Frontal cortex (tissue), 3 donors: ENCODE measurements at regions not wholly inside any gene's neighbourhood (a gene's known extent, or its start where the extent isn't known, plus 50 kb on each side); places are given as distances from the start of the nearest gene placed in this dataset.
"Not testable (repeated sequence)": the region's sequence is repeated elsewhere in the genome, so short reads cannot be mapped to it uniquely, and the experiment has no call there.

ENCODE experiments used
- DNase-seq, 2 donors: peaks; one replicate each; pipeline ENCODE4 v3.0.0; 2012; ENCODE audit warnings: low spot score in 2 of 2
- FAIRE-seq: peaks from 2 replicates; lab custom pipeline; 2012; peaks lifted over from hg19 to GRCh38; lab: Jason Lieb, UNC
- donor health status: control.
- donor health status: control.
- donor health status: control.

DNA sequence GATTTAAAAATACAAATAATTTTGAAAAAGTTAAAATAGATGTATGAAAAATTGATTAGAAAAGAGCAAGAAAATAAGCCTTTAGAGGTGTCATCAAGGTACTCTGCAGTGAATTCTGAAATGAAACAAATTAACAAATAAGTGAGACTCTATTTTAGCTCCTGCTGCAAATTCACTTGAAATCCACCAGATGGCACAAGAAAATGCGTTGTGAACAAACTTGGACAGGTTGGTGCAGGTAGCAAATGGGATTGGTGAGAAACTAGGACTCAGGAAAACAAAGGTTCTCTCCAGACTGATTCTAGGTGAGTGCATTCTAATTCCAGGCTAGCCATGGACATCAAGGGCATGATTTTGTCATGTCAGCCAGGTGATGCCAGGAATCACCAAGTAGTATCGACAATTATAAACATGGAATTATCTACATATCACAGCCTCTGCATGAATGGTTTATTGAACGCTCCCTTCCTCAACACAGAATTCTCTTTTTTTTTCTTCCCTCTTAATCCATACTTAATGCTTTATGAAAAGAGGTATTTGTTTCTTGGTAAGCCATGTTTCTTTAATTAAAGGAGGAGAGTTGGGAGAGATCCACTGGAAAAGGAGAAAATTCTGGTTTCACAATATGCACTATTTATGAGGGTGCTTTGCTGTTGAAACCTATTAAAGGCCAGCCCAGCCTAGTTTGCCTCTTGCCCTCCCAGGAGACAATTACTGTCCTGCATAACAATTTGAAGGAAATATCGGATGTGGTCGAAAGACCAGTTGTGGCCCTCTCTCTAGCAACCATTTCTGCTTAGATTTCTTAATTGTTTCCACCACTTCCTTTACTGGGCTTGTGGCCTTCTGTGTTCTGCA is 118.1 kb downstream of the ZNF365 start:
- peak in 1 of 2 donors; percentile 6 for DNase-seq
- FAIRE-seq: no peak

DNA sequence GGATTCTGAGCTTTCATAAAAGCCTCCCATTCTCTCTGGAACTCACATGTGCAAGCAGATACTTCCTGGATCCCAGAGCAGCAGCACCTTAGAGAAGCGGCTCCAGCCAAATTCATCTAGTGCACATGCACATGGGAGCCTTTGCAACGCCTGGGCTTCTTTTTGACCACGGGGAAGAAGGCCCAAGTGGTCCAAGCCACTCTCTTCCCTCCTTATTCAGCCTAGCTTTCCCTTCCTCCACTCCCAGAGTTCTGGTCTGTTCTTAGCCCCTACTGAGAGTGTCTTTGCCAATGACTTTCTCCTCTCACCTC is 118.7 kb downstream of the ZNF365 start:
- FAIRE-seq: no peak
- no peak for DNase-seq

DNA sequence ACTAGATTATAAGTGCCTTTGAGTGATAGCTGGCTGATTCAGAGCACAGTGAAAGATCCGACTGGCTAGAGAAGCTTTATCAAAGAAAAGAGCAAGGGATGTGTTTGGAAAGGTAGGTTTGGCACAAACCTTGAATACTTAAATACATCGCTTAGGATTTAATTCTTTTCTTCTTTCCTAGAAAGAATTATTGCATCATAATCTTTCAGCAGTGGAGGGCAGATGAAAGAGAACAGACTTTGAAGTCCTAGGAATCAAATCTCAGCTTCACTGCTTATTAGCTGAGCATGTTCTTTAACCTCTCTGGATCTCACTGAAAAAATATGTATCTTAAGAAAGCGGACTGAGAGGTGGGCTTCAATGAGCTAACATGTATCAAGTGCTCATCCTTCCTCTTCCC is 122.8 kb downstream of the ZNF365 start:
- DNase-seq: no peak
- FAIRE-seq: no peak

DNA sequence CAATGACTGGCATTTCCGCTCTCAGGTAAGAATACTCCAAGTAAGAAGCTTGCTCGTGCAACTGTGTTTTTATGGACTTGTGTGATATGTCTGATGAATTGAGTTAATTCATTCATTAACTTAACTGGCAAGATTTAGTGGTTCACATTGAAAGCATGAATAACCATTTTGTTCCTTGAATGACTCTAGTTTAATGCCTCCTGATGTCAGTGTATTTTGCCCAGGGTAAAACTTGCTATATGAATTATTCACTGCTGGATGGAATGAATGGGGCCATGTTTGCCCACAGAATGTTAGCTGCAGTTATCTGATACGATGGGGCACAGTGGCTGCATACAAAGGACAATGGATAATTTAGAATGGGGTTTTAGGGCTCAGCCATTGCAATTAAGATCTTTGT is 124.1 kb downstream of the ZNF365 start:
- FAIRE-seq: no peak
- DNase-seq: no peak

DNA sequence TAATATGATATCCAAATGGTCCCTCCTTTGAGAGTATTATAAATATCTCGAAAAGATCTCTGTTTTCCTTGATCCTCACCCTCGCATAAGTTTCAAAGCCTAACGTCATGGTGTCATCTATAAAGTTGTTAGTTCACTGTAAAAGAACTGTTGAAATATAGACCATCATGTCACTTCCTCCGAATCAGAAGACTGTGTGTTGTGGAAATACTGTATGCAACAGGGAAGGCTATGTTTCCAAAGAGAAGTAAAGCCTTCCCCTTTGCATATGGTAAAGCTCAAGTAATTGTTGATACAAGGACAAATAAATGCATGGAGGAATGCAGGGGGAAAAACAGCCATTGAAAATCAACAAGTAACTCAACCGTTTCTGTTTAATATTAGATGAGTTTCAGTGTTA is 125.9 kb downstream of the ZNF365 start:
- FAIRE-seq: not testable (repeated sequence)

DNA sequence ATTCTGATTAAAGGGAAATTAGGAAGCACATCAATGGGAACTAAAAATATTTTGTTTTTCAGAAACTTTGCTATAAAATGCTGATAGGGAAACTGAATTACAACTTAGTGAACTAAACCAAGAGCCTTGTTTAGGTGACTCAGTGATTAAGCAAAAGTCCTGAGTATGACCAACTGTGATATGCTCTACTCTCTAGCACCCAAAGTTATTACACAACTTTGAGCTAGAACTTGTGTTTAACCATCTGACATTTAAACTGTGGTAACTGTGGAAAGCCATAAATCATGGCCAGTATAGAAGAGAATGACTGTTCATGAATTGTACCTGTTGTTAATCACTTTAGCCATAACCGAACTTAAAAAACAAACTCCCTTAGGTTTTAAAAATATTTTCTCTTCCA is 127.4 kb downstream of the ZNF365 start:
- DNase-seq (no peak), FAIRE-seq (no peak)

More for the DNA sequence above, 125.9 kb downstream of the ZNF365 start:
- not testable (repeated sequence) for DNase-seq

DNA sequence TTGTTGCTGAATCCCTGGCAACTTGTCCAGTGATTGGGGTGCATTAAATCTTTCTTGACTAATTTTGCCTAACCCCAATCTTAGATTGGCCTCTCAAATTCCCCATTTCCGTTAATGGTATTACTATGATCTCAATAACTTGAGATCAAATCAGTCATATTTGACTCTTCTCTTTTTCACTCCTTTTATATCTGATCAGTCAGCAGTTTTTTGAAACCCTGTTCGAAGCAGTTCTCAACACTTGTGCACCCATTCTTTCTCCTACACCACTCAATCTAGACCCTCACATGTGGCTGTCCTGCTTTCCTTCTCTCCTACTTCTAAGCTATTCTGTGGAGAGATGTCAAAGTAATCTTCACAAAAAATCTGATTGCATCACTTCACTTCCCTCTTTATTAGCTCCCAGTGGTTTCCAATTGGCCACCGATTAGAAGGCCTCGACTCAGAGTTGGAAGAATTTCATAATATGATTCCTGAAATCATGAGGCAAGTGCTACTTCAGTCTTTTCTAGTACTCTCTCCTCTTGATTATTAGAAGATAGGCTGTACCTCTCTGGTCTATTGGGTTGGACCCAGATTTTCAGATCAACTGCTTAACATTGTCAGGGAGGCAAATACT is 128.9 kb downstream of the ZNF365 start:
- no peak for FAIRE-seq
- no peak for DNase-seq

DNA sequence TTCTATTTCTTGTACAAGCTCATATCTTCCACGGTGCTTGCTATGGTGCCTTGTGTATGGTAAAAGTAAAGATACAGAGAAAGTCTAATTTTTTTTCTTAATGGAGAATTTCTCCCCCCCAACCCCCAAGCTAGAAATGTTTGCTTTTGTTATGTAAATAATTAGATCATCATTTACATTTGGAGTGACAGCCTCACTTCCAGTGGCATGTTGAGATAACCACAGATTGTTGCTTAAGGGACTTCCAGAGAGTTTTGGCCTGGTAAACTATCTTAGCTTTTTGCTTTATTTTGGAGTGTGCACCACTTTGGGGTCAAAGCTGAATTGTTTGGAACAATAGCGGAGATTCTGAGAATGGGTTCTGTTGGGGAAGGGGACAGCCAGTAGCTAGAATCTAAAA is 129.7 kb downstream of the ZNF365 start:
- no peak for DNase-seq

DNA sequence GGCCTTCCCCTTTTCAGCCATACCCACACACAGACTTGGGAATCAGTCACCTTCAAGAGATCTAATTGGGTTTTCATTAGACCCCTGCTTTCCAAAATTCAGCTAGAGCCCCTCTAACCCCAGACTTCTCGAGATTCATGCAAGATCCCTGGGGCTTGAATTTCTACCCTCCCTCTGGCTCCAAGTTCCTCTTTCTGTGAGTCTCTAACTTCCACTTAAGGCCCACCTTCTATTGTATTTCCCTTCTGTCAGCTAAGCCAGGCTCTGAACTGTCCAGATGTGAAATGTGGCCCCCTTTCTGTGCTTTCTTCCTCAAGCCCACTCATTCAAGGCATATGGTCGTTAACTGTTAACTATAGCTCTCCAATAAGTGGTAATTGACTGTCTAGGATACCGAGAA is 132.2 kb downstream of the ZNF365 start:
- FAIRE-seq: no peak
- DNase-seq: no peak

More for the DNA sequence above, 129.7 kb downstream of the ZNF365 start:
- FAIRE-seq: no peak

DNA sequence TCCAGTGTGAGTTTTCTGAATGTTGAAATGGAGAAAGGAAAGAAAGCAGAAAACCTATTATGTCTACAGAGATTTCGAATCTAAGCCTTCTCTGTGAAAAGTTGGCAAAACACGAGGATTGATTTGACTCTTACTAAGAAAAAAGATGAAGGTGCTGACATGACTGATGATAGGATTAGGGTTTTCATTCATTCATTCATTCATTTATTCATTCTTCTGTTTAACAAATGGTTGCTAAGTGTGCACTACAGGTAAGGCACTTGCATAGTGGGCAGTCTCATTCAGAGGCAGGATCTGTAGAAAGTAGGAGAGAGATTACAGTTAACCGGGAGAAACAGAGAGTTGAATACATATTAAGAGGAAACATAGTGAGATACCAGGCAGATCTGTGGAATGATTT is 137.1 kb downstream of the ZNF365 start:
- FAIRE-seq: no peak
- DNase-seq: no peak

DNA sequence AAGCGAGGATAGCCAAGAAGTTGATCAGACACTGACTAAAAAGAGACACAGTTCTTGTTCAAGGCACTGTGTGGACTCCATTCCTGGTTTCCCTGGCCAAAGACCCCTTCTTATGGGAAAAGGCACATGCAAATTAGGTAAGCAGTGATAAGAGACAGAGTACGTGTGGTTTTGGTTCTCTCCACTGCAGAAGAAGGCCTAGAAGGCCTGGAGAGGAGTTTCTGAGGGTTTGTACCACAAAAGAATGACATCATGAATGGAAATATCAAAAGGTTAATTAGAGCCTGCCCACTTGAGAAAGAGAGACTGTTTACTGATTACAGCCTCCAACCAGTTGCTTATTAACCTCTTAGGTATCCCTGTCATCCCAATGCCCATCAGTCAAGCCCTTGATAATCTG is 137.5 kb downstream of the ZNF365 start:
- DNase-seq (no peak), FAIRE-seq (no peak)

DNA sequence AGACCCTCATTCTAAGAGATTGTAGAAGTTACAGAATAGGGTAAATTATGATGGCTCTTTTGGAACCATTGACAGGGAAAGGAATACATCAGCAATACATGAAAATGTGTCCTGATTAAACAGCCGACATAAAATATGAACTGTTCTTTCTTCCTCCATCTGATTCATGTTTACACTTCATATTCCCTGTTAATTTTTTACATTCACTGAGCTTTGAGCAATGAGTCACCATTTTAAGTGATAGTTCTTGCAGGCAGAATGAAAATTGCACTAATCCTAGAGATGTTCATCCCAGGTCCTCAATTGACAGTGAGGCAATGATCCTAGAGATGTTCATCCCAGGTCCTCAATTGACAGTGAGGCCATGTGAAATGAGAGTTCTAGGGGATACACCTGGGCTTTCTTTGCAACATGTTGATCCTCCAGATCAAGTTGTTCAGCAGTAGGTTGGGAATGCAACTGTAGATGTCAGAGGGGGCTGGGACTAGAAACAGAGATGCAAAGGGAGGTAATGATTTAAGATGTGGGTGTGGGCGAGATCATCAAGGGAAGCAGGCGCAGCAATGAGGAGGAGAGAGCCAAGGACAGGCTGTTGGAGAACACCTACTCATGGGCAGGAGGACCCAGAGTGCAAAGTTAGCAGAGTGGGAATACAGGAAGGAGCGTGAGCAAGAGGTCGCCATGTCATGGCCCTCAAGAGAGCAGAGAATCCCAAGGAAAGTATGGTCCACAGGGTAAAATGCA is 138.7 kb downstream of the ZNF365 start:
- DNase-seq (no peak), FAIRE-seq (no peak)

DNA sequence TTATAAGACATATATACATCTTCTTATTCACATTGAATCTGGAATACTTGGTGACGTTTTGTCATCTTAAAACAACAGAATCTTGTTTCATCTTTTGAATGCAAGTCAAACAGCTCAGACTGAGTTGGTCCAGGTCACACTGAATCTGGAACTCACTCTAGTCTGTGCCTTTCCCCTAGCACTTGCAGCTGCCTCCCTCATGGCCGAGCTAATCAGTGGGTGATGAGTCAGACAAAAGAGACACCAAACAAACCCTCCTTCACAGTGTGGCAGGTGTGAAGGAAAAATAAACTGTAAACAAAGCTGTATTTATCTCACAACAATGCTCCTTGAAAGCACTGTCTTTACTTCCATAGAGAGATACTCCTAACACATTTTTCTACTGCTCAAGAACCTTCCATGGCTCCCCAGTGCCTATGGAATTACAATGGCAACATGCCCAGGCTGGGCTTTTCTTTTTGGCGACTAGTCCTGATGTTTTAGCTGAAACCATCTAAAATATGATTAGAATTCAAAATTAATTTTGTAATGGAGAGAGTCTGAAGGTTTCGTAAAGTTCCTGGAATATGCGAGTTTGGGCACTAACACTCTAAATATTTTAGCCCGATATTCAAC is 140.0 kb downstream of the ZNF365 start:
- FAIRE-seq (no peak), DNase-seq (no peak)

DNA sequence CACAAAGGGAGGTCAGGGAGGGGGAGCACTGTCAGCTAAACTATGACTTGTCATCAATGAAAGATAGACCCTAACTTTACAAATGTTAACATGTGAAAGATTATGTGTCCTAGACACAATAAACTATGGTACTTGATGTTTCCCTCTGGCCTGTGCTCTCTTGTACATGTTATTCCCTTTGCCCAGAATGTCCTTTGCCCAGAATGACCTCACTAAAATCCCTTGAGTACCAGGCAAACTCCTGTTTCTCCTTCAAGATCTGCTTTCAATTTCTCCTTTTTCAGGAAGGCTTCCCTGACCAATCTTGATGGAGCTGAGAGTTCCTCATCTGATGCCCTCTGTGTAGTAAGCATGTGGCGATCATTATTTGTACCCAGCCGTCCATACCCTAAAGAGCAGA is 143.1 kb downstream of the ZNF365 start:
- no peak for DNase-seq

DNA sequence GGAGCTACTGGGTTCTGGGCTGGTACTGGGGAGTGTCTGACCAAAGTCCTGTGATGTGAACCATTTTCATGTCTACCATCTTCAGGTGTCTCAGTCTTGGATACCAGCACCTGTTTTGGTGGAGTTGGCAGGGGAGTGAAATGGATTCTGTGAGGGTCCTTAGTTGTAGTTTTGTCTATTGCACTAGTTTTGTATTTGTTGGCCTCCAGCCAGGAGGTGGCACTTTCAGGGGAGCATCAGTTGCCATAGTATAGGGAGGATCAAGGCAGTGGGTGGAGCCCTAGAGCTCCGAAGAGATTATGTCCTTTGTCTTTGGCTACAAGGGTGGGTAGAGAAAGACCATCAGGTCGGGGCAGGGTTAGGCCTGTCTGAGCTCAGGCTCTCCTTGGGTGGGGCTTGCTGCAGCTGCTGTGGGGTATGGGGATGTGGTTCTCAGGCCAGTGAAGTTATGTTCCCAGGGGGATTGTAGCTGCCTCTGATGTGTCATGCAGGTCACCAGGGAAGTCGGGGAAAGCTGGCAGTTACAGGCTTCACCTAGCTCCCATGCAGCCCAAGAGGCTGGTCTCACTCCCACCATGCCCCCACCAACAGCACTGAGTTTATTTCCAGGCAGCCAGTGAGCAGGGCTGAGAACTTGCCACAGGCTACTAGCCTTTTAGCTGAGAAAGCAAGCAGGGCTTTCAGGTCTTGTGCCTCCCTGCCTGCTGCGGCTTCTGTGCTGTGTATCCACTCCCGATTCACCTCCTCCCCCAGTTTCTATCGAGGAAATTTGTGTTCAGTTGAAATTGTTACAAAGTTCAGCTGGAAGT is 153.1 kb downstream of the ZNF365 start:
- FAIRE-seq (no peak), DNase-seq (no peak)

More for the DNA sequence above, 143.1 kb downstream of the ZNF365 start:
- no peak for FAIRE-seq

DNA sequence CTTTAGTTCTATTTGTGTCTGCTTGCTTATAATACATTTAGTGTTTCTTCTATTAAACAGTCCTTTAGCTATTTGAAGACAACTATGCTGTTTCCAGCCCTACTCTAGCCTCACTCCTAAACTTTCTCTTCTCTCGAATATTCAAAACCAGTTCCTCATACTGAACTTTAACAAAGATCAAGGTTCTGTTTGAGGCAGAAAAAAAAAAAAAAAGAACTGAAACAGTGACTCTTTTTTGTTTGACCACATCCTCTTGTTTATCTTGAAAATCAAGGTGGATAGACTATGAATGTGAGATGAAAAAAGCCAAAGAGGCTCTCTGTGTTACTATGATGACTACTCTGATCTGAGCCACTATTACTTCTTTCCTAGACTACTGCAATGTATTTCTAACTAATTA is 154.3 kb downstream of the ZNF365 start:
- DNase-seq (no peak), FAIRE-seq (no peak)

DNA sequence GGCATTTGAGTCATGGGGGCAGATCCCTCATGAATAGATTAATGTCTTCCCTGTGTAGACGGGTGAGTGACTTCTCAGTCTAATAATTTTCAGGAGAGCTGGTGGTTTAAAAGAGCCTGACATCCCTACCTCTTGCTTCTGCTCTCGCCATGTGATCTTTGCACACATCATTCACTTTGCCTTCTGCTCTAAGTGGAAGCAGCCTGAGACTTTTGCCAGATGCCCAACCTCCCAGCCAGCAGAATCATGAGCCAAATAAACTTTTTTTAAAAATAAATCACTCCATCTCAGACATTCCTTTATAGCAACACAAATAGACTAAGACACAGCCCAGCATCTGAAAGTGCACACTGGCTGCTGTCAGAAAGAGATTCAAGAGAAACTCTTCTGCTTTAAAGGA is 155.2 kb downstream of the ZNF365 start:
- FAIRE-seq (no peak), DNase-seq (no peak)

DNA sequence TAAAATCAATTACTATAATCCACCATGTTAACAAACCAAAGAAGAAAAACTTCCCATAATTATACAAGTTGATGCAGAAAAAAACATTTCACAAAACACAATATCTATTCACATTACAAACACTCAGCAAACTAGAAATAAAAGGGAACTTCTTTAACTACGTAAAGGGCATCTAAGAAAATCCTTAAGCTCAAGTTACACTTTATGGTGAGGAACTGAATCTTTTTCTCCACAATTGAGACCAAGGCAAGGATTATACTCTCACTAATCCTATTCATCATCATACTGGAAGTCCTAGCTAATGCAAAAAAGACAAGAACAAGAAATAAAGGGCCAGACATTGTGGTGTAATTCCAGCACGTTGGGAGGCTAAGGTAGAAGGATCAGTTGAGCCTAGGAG is 159.9 kb downstream of the ZNF365 start:
- DNase-seq: no peak
- no peak for FAIRE-seq

DNA sequence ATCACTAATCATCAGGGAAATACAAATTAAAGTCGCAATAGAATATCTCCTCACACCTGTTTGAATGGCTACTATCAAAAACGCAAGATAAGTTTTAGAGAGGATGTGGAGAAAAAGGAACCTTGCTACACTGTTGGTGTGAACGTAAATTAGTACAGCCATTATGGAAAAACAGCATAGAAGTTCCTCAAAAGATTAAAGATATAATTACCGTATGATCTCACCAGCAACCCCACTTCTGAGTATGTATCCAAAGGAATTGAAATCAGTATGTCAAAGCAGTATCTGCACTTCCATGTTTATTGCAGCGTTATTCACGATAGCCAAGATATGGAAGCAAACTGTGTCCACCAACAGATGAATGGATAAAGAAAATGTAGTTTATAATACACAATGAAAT is 164.4 kb downstream of the ZNF365 start:
- no peak for DNase-seq
- FAIRE-seq: no peak

DNA sequence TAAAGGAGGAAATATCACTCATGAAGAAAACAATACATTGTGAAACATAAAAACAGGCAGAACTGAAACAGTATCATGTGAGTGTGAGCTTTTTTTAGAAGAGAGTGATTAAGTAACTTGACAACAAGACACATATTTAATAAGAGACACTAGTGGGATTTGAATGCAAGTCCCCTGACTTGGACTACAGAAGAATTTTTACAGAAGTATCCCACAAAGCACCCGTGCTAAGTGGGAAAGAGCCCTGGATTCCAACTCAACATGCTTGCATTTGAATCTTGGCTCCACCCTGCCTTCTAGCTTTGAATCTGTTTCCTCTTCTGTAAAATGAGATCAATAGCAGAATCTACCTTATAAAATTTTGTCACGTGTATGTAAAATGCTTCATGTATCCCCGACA is 166.2 kb downstream of the ZNF365 start:
- no peak for DNase-seq

More for the DNA sequence above, 166.2 kb downstream of the ZNF365 start:
- no peak for FAIRE-seq
